OCI-LY7 (cell line): ENCODE measurements at regions not wholly inside any gene's neighbourhood (a gene's known extent, or its start where the extent isn't known, plus 50 kb on each side); places are given as distances from the start of the nearest gene placed in this dataset.

Experiments used
- EZH2phosphoT487 ChIP-seq: fragments of 200-600 bp; sonication (generic); IDR thresholded peaks from 2 replicates; pipeline ENCODE4 v1.6.1; 2018; ENCODE audit warnings: low read depth, borderline replicate concordance, mild to moderate bottlenecking, mixed run types, antibody characterized with exemption, low read length, moderate library complexity, mixed read lengths
- TF ChIP-seq, protein P1 (sequence below): fragments of 200-600 bp; sonication (generic); conservative IDR thresholded peaks from 2 replicates; pipeline ENCODE4 v1.5.1; 2014; ENCODE audit warnings: mild to moderate bottlenecking, antibody characterized with exemption, low read length, moderate library complexity, mixed read lengths

DNA sequence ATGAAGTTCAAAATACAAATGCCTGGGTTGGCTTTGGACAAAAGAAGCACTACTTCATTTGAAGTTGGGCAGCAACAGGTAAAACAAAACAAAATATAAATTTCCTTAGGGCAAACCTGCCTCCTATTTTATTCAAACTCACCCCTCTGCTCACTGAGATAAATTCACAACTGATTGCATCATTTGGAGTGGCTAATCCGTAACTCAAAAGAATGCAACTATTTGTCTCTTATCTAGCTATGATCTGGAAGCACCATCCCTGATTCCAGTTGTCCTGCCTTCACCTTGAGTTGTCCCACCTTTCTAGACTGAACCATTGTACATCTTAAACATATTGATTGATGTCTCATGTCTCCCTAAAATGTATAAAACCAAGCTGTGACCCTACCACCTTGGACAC is 145.0 kb downstream of the CCER1 start:
- TF ChIP-seq, protein P1, sequence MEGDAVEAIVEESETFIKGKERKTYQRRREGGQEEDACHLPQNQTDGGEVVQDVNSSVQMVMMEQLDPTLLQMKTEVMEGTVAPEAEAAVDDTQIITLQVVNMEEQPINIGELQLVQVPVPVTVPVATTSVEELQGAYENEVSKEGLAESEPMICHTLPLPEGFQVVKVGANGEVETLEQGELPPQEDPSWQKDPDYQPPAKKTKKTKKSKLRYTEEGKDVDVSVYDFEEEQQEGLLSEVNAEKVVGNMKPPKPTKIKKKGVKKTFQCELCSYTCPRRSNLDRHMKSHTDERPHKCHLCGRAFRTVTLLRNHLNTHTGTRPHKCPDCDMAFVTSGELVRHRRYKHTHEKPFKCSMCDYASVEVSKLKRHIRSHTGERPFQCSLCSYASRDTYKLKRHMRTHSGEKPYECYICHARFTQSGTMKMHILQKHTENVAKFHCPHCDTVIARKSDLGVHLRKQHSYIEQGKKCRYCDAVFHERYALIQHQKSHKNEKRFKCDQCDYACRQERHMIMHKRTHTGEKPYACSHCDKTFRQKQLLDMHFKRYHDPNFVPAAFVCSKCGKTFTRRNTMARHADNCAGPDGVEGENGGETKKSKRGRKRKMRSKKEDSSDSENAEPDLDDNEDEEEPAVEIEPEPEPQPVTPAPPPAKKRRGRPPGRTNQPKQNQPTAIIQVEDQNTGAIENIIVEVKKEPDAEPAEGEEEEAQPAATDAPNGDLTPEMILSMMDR: no peak
- TF ChIP-seq EZH2phosphoT487: no peak
